ENCODE measurements at regions not wholly inside any gene's neighbourhood (a gene's known extent, or its start where the extent isn't known, plus 50 kb on each side); places are given as distances from the start of the nearest gene placed in this dataset.
"Not testable (repeated sequence)": the region's sequence is repeated elsewhere in the genome, so short reads cannot be mapped to it uniquely, and the experiment has no call there.

DNA sequence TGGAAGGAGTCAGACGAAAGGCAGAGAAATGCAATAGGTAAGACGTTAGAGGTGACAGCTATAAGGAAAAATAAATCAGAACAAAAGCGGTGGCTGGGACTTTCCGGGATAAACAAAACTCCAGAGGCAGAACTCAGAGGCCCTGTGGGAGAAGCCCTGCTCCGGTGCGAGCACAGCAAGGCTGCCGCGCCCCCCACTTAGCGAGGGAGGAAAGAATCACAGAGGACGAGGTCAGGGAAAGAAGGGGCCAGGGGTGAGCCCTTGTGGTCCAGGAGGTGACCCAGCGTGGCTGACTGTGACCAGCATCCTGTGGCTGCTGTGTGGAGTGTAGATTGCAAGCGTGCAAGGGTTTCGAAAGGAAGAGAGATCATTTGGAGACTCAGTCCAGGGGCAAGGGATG is 591.8 kb upstream of the ADARB2 start:
- H3K27ac ChIP-seq, result no peak overlapping the region
- TF ChIP-seq, protein P1, sequence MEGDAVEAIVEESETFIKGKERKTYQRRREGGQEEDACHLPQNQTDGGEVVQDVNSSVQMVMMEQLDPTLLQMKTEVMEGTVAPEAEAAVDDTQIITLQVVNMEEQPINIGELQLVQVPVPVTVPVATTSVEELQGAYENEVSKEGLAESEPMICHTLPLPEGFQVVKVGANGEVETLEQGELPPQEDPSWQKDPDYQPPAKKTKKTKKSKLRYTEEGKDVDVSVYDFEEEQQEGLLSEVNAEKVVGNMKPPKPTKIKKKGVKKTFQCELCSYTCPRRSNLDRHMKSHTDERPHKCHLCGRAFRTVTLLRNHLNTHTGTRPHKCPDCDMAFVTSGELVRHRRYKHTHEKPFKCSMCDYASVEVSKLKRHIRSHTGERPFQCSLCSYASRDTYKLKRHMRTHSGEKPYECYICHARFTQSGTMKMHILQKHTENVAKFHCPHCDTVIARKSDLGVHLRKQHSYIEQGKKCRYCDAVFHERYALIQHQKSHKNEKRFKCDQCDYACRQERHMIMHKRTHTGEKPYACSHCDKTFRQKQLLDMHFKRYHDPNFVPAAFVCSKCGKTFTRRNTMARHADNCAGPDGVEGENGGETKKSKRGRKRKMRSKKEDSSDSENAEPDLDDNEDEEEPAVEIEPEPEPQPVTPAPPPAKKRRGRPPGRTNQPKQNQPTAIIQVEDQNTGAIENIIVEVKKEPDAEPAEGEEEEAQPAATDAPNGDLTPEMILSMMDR (IDR thresholded peaks at IDR 0.05), result no peak
- no peaks in the 10 kb centered on the region for H3K27me3 ChIP-seq
- H3K9me3 ChIP-seq, result peaks cover 0 to 1% of the 10 kb centered on the region in 2 donors
- no peaks in the 10 kb centered on the region for H3K36me3 ChIP-seq
- peak in 1 of 4 donors; percentile 58 for DNase-seq
- ATAC-seq, result no peak
- no peaks in the 10 kb centered on the region for H3K4me1 ChIP-seq
- intact Hi-C loops (cut with DNase I), result no loop called here
- H3K4me3 ChIP-seq, result no peak overlapping the region

DNA sequence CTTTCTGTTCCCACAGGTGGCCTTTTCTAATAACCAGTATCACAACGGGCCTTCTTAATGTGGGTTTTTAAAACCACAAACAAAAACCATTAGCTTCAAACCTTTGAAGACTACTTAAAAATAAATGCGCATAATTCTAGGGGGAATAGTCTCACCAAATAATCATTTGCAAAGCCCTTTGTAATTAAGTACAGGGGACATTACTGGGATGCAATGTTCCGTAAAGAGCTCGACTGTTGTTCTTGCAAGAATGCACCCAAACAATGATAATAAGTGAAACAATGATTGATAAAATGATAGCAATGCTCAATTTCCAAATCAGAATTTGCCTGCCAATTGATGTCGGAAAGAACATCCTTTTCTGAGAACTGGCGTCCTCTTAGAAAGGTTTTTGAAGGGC is 589.1 kb upstream of the ADARB2 start:
- Histone ChIP-seq H3K4me3 (no peak overlapping the region), H3K9me3 (peaks cover 0 to 1% of the 10 kb centered on the region in 2 donors), H3K27me3 (no peaks in the 10 kb centered on the region), H3K4me1 (no peaks in the 10 kb centered on the region), H3K27ac (no peak overlapping the region), H3K36me3 (no peaks in the 10 kb centered on the region)
- intact Hi-C loops (cut with DNase I), result no loop called here
- TF ChIP-seq, protein P1 (IDR thresholded peaks at IDR 0.05), result no peak
- ATAC-seq (no peak), DNase-seq (no peak)

DNA sequence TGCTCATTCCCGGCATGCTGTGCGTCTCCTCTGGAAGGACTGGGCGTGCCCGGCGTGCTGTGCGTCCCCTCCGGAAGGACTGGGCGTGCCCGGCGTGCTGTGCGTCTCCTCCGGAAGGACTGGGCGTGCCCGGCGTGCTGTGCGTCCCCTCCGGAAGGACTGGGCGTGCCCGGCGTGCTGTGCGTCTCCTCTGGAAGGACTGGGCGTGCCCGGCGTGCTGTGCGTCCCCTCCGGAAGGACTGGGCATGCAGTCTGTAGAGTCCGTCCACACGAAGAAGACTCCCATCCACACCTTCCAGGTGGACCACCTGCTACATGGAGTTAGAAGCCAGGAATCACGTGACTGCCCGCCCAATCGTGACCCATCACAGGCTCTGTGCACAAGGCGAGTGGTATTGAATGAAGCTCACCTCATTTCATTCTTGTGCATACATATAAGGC is 577.7 kb upstream of the ADARB2 start:
- H3K4me3 ChIP-seq; DNase-seq; intact Hi-C loops (cut with DNase I); ATAC-seq; H3K27me3 ChIP-seq; H3K27ac ChIP-seq; H3K4me1 ChIP-seq; H3K36me3 ChIP-seq: not testable (repeated sequence)
- peaks cover 0 to 15% of the 10 kb centered on the region in 2 donors for H3K9me3 ChIP-seq

DNA sequence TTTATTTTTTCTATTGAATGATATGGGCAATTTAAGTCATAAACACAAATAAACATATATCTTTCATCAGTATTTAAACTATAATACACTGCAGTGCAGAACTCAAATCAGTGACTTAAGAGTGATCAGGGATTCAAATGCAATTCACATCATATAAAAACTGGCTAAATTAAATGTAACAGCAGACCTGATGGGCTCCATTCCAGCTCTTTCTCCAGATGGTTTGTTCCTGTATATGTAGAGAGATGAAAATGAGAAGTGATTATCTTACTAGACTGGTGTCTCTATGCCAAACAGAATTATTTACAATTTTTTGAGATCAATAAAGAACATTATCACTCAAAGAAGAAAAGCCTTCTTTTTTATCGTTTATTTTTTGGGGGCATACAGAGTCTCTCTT is 568.8 kb upstream of the ADARB2 start:
- Histone ChIP-seq H3K27me3 (no peaks in the 10 kb centered on the region), H3K4me3 (no peak overlapping the region), H3K9me3 (peaks cover 0 to 4% of the 10 kb centered on the region in 2 donors), H3K36me3 (no peaks in the 10 kb centered on the region), H3K27ac (no peak overlapping the region), H3K4me1 (no peaks in the 10 kb centered on the region)
- DNase-seq (no peak), ATAC-seq (no peak)
- TF ChIP-seq, protein P1 (IDR thresholded peaks at IDR 0.05), result no peak
- intact Hi-C loops (cut with DNase I), result no loop called here

DNA sequence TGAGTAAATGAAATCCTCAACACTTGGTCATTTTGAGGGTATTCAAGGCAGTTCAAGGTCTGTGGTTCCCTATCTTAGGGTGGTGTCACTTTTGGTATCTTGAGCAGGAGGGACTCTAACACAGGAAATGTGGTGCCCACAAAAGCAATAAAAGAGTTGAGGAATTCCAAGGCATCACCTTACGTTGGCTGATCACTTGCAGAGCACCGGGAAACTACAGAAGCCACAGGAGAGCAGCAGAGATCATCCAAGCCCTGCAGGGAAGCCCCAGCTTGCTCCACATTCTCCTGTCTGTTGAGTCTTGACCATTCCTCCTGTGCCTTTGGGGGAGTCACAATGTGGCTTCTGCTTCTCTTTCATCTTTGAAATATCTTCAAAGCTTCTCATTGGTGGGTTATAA is 565.8 kb upstream of the ADARB2 start:
- Histone ChIP-seq H3K36me3 (no peaks in the 10 kb centered on the region), H3K27me3 (no peaks in the 10 kb centered on the region), H3K27ac (no peak overlapping the region), H3K4me1 (no peaks in the 10 kb centered on the region), H3K4me3 (no peak overlapping the region), H3K9me3 (peaks cover 0 to 4% of the 10 kb centered on the region in 2 donors)
- DNase-seq (no peak), ATAC-seq (no peak)
- TF ChIP-seq, protein P1 (IDR thresholded peaks at IDR 0.05), result no peak
- intact Hi-C loops (cut with DNase I), result loop anchor here in 1 of 2 donors (5.0 kb wide), 1 partner anchor 69 kb away; no protein-coding TSS in a partner anchor

DNA sequence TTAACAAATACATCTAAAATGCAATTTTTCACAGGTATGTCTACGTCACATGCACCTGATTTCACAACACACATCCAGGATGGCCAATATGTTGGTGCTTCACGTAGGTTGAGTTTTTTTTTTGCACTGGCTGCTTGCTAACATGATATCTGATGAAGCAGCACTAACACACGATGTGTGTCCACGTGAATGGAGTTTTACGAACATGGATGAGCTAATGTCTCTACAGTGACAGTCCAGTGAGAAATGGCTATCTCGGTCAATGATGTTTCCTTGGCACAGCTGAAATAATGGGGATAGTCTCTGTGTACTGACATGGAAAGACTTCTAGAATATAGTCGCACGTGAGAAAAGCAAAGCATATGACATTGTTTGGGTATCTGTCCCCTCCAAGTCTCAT is 563.9 kb upstream of the ADARB2 start:
- Histone ChIP-seq H3K27ac (no peak overlapping the region), H3K9me3 (peaks cover 0 to 4% of the 10 kb centered on the region in 2 donors), H3K27me3 (no peaks in the 10 kb centered on the region), H3K4me3 (no peak overlapping the region), H3K4me1 (no peaks in the 10 kb centered on the region), H3K36me3 (no peaks in the 10 kb centered on the region)
- DNase-seq (no peak), ATAC-seq (no peak)
- TF ChIP-seq, protein P1 (IDR thresholded peaks at IDR 0.05), result no peak
- intact Hi-C loops (cut with DNase I), result loop anchor here in 1 of 2 donors (5.0 kb wide), 1 partner anchor 71 kb away; no protein-coding TSS in a partner anchor
